ENCODE measurements at regions not wholly inside any gene's neighbourhood (a gene's known extent, or its start where the extent isn't known, plus 50 kb on each side); places are given as distances from the start of the nearest gene placed in this dataset.
"Not testable (repeated sequence)": the region's sequence is repeated elsewhere in the genome, so short reads cannot be mapped to it uniquely, and the experiment has no call there.

GRCh38 chr1:29394521-29395225, 158.4 kb downstream of the PTPRU start:
- no peak for DNase-seq (ENCODE audit: low read depth in 2 of 2, low spot score in 1 of 2)

DNA sequence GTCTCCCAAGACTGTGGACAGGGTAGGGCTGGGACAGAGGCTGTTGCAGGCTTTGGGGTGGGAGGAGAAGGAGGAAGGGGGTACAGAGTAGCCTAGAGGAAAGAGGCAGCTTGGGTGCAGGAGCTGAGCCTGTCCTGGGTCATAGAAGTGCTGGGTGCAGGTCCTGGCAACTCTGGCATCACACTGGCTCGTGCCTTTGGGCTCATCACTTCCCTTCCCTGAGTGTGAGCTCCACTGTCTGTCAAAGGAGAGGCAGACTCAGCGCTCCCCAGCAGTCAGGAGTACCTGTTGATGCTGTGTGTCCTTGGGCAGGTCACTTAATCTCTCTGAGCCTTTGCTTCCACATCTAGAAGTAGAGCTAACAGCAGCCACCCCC, 157.1 kb downstream of the PTPRU start:
- no peak for DNase-seq (ENCODE audit: low read depth in 2 of 2, low spot score in 1 of 2)

DNA sequence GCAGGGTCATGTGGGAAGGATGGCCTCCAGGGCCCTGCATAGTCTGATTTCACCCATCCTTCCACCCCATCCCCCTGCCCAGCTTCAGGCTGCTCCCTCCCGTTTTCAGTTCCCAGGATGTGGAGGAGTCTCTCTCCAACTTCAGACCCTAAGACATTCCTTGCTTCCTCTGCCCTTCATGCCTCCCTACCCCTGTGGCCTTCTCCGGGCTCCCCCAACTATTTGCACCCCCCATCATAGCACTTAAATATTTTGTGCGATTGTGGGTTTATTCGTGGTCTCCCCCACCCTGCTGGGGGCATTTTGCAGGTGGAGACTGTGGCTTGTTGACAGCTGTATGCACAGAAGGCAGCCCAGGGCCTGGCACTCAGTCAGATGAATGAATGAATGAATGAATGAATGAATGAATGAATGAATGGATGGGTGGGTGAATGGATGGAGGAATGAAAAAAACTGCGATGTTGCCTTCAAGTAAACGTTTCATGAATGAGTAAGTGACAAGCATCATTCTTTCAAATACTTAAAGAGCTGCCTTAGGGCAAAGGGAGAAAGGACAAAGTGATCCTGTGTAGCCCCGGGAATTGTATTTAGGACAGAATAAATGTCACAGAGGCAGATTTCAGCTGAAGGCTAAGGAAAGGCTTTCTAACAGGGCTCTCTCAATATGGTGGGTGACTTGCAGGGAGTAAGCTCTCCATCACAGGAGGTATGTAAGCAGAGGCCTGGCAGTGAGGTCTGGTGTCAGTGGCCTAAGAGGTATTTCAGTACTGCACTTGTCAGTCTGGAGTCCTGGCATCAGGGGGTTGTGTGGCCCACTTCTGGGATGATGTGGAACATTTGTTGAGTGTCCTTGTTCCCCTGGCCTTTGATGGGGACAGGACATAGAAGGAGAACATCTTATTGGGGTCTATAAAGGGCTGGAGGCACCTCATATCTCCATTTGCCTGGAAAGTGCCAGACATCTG, 156.4 kb downstream of the PTPRU start:
- no peak for DNase-seq (ENCODE audit: low read depth in 2 of 2, low spot score in 1 of 2)

DNA sequence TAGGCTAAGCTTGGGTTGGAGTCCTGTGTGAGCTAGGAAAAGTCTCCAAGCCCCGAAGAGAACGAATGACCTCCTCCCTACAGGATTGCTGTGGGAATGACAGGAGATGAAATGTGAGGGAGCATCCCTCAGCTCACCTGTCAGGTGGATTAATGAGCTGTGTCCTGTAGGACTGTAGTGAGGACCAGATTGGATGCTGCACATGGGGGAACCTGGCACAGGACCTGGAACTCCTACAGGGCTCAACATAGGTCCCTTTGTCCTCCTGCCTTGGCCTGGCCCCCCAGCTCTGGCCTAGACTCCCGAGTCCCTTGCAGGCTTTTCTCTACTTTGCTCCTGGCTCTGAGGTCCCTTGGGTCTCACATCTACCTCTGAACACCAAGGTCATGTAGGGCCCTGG, 155.7 kb downstream of the PTPRU start:
- DNase-seq (ENCODE audit: low read depth in 2 of 2, low spot score in 1 of 2) = no peak

DNA sequence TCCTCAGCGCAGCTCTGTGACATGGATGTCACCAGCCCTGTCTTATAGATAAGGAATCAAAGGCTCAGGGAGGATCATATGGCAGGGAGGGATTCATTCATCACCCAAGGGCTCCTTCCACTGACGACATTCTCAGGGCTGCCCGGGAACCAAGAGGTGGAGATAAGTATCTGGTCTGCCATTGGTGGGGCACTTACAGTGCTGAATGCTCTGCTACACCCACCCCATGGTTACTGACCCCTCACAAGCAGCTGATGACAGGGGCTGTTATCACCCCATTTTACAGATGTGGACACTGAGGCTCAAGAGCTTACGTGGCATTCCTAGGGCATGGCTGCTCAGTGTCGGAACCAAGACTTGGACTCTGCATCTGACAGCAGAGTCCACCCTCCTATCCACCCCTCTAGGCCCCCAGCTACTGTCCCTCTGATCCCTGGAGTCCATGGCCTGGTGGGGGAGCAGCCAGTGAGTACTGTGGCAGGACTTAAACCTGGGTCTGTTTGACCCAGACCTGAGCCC, 155.1 kb downstream of the PTPRU start:
- no peak for DNase-seq (ENCODE audit: low read depth in 2 of 2, low spot score in 1 of 2)

GRCh38 chr1:29390491-29391361, 154.4 kb downstream of the PTPRU start:
- no peak for DNase-seq (ENCODE audit: low read depth in 2 of 2, low spot score in 1 of 2)

DNA sequence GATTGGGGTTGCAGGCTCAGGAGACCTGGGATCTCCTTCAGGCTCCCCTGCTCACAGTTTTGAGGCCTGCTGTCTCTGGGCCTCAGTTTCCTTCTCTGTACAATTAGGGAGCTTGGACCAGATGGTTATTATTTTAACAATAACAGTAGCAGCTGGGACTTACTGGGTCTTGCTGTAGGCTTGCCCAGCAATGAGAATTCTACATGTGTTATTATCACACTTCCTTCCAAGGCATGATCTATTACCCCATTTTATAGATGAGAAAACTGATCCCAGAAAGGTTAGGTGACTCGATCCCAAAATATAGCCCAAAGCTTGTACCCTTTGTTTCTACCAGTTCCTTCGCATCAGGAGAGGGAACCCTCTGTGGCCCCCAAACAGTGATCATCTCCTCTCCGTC, 153.8 kb downstream of the PTPRU start:
- no peak for DNase-seq (ENCODE audit: low read depth in 2 of 2, low spot score in 1 of 2)

- DNase-seq (ENCODE audit: low read depth in 2 of 2, low spot score in 1 of 2) = no peak
Measured at GRCh38 chr1:29389533-29390041, 153.3 kb downstream of the PTPRU start.

- no peak for DNase-seq (ENCODE audit: low read depth in 2 of 2, low spot score in 1 of 2)
Measured at GRCh38 chr1:29388884-29389283, 152.6 kb downstream of the PTPRU start.

DNA sequence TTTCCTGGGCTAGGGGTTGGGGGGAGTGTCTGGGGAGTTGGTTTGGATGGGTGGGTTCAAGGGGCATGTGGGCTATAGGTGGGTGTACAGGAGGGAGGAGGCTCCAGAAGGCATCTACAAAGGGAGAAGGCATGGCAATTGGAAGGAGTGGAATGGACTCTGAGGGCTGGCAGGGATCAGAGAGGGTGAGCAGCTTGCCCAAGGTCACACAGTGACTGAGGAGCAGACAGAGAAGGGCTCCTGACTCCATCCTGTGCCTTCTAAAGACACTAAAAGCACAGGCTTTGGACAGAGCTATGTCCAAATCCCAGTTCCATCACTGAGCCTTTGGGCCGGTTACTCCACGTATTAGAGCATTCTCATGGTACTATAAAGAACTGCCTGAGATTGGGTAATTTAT, 151.8 kb downstream of the PTPRU start:
- DNase-seq (ENCODE audit: low read depth in 2 of 2, low spot score in 1 of 2) = no peak

DNA sequence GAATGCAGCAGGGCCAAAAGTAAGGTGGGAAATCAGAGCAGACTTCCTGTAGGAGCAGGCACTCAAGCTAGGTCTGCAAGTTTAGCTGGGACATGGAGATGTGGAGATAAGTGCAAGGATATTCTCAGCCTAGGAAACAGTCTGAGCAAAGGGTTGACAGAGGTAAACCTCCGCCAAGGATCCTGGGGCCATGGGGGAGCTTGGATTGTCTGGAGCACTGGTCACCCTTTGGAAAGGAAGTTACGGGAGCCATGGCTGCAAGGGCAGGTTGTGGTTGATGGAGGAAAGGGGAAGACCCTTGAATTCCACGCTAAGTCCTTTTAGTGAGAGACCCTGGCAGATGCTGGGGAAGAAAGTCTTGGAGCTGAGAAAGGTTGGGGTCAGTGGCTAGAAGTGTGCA, 150.9 kb downstream of the PTPRU start:
- DNase-seq (ENCODE audit: low read depth in 2 of 2, low spot score in 1 of 2) = no peak

GRCh38 chr1:29386453-29386852, 150.1 kb downstream of the PTPRU start:
- DNase-seq (ENCODE audit: low read depth in 2 of 2, low spot score in 1 of 2) = not testable (repeated sequence)

DNA sequence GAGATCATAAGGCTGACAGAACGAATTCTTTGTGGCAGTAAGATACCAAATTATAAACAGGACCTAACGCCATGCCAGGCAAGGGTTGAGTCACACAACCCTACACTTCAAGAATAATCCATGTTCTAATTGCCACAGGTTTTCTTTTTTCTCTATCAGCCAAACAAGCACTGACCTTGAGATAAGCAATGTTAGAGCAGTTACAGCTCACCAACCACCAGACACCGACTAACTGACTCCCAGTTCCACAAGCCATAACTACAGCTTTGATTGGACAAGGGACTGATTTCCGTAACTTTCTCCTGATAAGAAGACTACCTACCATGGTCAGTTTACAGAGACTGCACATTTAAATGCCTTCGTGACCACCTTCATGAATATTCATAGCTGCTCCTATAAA, 149.6 kb downstream of the PTPRU start:
- DNase-seq (ENCODE audit: low read depth in 2 of 2, low spot score in 1 of 2) = no peak

DNA sequence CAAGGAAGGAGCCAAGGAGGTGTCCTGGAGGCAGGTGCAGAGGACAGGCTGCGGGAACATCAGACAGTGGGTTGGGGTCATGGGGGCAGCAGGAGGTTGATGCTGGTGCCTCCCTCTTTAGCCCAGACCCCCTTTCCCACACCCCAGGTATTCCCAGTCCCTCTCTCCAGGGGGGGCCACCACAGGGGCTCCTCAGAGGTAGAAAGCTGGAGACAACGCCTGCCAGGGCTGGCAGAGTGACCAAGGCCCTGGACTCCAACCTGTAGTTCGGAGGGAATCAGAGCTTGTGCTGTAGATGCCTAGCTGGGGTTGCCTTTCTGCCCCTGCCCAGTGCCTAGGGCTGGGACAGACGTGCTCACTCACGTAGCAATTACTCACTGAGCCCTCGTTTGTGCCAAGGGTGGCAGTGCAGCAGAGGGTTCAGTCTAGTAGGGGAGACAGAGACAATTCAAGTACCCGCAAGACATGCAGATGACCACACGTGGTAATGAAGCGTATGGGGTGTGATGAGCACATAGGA, 148.2 kb downstream of the PTPRU start:
- DNase-seq (ENCODE audit: low read depth in 2 of 2, low spot score in 1 of 2) = no peak

- no peak for DNase-seq (ENCODE audit: low read depth in 2 of 2, low spot score in 1 of 2)
Measured at GRCh38 chr1:29383746-29384371, 147.5 kb downstream of the PTPRU start.

- DNase-seq (ENCODE audit: low read depth in 2 of 2, low spot score in 1 of 2) = no peak
Measured at GRCh38 chr1:29382851-29383745, 146.8 kb downstream of the PTPRU start.

GRCh38 chr1:29381426-29381825, 145.1 kb downstream of the PTPRU start:
- no peak for DNase-seq (ENCODE audit: low read depth in 2 of 2, low spot score in 1 of 2)

GRCh38 chr1:29380532-29380931, 144.2 kb downstream of the PTPRU start:
- no peak for DNase-seq (ENCODE audit: low read depth in 2 of 2, low spot score in 1 of 2)

- DNase-seq (ENCODE audit: low read depth in 2 of 2, low spot score in 1 of 2) = no peak
Measured at GRCh38 chr1:29379443-29380073, 143.2 kb downstream of the PTPRU start.

Data from stimulated activated CD8-positive, alpha-beta memory T cell treated with anti-CD3 and anti-CD28 coated beads, Interleukin-4, amount 100 ng/mL, for 1 hour (primary cell).